ENCODE measurements at regions not wholly inside any gene's neighbourhood (a gene's known extent, or its start where the extent isn't known, plus 50 kb on each side); places are given as distances from the start of the nearest gene placed in this dataset.

- no peak for TF ChIP-seq POLR2AphosphoS5 (IDR thresholded peaks at IDR 0.05; ENCODE audit: insufficient read depth, low read depth, low read length)
- TF ChIP-seq, protein P1, sequence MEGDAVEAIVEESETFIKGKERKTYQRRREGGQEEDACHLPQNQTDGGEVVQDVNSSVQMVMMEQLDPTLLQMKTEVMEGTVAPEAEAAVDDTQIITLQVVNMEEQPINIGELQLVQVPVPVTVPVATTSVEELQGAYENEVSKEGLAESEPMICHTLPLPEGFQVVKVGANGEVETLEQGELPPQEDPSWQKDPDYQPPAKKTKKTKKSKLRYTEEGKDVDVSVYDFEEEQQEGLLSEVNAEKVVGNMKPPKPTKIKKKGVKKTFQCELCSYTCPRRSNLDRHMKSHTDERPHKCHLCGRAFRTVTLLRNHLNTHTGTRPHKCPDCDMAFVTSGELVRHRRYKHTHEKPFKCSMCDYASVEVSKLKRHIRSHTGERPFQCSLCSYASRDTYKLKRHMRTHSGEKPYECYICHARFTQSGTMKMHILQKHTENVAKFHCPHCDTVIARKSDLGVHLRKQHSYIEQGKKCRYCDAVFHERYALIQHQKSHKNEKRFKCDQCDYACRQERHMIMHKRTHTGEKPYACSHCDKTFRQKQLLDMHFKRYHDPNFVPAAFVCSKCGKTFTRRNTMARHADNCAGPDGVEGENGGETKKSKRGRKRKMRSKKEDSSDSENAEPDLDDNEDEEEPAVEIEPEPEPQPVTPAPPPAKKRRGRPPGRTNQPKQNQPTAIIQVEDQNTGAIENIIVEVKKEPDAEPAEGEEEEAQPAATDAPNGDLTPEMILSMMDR (IDR thresholded peaks at IDR 0.05; ENCODE audit: extremely low read depth in 1 of 2, insufficient read depth in 1 of 2, low read depth in 1 of 2, low read length in 2 of 2) = no peak
- TF ChIP-seq, protein P2, sequence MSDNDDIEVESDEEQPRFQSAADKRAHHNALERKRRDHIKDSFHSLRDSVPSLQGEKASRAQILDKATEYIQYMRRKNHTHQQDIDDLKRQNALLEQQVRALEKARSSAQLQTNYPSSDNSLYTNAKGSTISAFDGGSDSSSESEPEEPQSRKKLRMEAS (IDR thresholded peaks at IDR 0.05; ENCODE audit: insufficient read depth, insufficient read length) = no peak
- TF ChIP-seq FOS (IDR thresholded peaks at IDR 0.05; ENCODE audit: borderline replicate concordance, insufficient read depth, low read length) = no peak
- TF ChIP-seq EZH2 (IDR thresholded peaks at IDR 0.05; ENCODE audit: borderline replicate concordance, low read depth, low read length, severe bottlenecking) = no peak
These were observed 220.7 kb upstream of the WWC1 start for GRCh38 chr5:168070761-168071160.

All from endothelial cell of umbilical vein (primary cell).